NCI-H748 (cell line): ENCODE measurements at regions not wholly inside any gene's neighbourhood (a gene's known extent, or its start where the extent isn't known, plus 50 kb on each side); places are given as distances from the start of the nearest gene placed in this dataset.

ENCODE experiments used
- DNase-seq: peaks from one replicate; lab custom pipeline; 2025; ENCODE audit not compliant: unreplicated experiment; lab: John Stamatoyannopoulos, UW

DNA sequence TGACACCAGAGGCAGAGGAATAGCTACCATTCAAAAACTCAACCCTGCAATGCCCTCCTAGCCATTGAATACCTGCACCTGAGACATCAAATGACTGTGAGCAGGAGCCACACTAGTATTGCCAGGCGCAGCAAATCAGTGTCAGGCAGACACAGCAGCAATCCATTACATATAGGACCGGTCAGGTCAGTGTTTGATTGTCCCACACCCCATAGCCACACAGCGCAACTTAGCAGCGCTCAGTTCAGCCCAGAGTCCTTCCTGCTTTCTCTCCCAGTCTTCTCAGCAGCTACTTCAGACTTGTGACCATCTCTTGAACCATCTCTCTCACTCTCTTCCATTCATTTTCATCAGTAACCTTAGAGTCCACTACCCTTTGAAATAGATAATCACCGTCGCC lies 181.6 kb upstream of the GPR12 start:
- DNase-seq, result no peak

- DNase-seq, result no peak
Measured at GRCh38 chr13:26941345-26942174, 181.0 kb upstream of the GPR12 start.

GRCh38 chr13:26934096-26934495 lies 173.5 kb upstream of the GPR12 start:
- DNase-seq, result no peak

- DNase-seq, result no peak
Measured at GRCh38 chr13:26932465-26932864, 171.9 kb upstream of the GPR12 start.

- DNase-seq, result peak; percentile 89
Measured at GRCh38 chr13:26929971-26930730, 169.6 kb upstream of the GPR12 start.

DNA sequence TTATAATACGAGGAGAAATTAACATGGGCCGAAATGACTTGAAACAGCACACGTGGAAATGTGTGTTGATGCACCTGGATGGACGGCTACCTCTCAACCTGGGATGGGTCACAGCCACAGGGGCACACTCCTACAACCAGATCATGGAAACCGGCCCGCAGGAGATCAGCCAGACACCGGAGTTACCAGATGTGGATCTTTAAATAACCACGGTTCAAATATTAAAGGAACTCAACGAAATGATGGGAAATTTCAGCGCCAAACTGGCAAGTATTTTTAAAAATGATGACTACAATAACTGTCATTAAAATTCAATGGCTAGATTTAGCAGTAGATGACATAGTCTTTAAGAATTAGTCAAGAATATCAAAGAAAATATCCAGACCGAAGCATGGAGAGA lies 166.9 kb upstream of the GPR12 start:
- DNase-seq, result no peak

GRCh38 chr13:26926371-26926770 lies 165.8 kb upstream of the GPR12 start:
- DNase-seq, result no peak

GRCh38 chr13:26923824-26924605 lies 163.4 kb upstream of the GPR12 start:
- no peak for DNase-seq

- DNase-seq, result no peak
Measured at GRCh38 chr13:26921918-26922317, 161.3 kb upstream of the GPR12 start.

- no peak for DNase-seq
Measured at GRCh38 chr13:26920614-26921355, 160.2 kb upstream of the GPR12 start.

GRCh38 chr13:26919732-26920131 lies 159.1 kb upstream of the GPR12 start:
- DNase-seq, result no peak

DNA sequence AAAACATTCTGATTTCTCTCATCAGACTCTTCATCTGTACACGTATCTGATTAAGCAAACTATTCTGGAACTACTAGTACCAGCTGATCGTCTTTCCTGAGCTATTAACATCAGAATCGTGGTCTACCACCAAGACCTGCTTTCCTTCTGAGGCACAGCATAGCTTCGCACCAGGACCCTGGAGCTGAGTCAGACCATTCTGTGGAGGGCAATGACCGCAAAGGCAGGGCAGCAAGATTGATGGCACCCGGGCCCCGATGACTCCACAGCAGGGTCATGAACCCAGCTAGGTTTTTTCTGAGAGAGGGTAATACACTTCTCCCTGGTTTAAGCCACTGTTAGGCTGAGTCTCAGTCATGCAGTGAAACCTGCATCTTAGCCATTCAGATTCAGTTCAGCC lies 158.7 kb upstream of the GPR12 start:
- DNase-seq, result no peak

DNA sequence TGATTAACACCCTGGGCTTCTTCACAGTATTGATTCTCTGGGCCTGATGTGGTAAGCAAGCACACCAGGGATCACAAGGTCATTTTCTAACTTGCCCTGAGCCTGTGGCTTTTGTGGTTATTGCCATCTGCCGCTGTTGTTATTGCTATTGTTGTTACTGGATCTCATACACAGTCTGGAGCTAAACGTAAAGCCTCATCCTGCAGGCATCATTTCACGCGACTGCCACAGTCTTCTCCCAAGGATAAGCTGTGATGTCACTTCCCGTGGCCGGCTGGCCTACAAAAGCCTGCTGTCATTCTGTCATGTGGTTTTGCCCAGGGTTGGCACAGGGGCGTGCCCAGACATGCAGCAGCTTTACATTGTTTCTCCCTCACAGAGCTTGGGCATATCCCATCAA lies 154.0 kb upstream of the GPR12 start:
- DNase-seq, result peak; percentile 88

DNA sequence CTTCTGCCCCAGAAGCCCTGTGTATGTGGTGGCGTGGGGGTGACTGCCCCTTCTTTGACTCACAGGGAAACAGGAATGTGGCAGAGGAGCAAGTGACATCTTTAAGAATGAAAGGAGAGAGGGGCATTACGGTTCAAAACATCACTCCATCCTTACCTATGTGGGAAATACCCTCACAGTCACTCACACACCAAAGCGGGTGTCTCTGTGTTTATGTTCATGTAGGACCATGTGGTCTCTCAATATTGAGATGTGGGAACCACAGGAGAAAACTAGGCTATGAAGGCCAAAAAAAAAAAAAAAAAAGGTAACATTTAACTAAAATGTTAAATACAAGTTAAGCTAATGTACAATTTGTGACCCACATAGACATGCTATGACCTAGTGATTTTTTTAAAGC lies 153.6 kb upstream of the GPR12 start:
- no peak for DNase-seq

DNA sequence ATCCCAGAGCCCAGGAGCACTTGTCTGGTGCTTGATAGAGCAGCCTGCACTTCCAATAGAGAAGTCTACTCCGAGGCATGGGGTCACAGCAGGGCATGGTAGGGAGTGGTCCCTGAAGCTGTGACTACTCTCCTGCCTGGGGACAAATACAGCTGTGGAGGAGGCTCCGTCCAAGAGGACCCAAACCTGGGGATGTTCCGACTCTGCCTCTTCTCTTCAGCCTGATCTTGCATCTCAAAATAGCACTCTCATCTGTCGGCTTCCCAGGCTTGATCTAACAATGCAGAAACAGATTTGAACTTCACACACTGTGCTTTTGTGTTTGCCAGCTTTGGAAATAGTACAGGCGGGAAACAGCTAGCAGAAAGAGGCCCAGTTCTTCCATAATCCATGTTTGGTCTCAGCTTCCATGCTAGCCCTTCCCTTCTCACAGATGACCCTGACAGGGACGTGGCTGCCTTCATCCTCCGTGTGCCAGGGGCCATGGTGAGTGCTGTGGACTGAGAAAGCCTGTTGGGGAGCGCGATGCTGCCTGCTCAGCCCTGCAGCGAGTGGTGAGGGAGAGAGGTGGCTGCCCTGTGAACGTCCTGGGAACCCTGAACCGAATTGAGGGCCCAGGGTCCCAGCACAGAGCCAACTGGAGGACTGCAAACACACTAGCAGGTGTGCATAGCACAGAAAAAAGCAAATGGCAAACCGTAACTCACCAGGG lies 150.3 kb upstream of the GPR12 start:
- no peak for DNase-seq

DNA sequence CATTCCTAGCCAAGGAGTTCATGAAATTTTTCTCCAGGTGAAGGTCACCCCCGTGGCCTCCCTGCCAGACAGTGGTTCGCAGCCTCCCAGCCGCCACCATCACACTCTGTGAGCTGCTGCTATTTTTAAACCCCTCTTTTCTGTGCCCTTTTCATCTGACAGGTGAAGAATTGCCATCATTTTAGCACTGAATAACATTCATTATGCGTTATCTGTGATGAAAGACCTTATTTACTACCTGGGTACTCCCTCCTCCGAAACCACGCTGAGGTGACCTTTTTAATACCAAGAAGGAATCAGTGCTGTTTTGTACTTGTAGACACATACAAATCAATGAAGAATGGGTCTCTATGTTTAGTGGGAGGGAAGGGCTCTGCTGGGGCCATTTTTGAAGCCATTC lies 148.9 kb upstream of the GPR12 start:
- DNase-seq, result no peak

- no peak for DNase-seq
Measured at GRCh38 chr13:26908126-26908525, 147.5 kb upstream of the GPR12 start.

DNA sequence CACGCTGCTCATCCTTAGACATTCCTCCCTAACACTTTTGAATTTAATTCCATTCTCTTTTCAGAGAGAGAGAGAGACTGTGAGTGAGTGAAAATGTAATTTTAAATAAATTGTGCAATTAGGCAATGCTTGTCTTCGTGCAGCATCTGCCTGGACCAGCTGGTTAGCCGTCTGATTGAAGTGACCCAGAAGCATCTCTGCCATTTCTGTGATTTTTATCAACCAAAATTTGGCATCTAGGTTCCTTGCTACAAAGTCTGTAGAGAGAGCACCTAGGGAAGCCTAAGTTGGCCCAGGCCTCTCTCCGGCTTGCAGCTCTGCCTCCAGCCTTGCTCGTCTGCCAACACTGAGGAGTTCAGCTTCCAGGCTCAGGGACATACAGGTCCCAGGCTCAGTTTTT lies 138.6 kb upstream of the GPR12 start:
- no peak for DNase-seq

DNA sequence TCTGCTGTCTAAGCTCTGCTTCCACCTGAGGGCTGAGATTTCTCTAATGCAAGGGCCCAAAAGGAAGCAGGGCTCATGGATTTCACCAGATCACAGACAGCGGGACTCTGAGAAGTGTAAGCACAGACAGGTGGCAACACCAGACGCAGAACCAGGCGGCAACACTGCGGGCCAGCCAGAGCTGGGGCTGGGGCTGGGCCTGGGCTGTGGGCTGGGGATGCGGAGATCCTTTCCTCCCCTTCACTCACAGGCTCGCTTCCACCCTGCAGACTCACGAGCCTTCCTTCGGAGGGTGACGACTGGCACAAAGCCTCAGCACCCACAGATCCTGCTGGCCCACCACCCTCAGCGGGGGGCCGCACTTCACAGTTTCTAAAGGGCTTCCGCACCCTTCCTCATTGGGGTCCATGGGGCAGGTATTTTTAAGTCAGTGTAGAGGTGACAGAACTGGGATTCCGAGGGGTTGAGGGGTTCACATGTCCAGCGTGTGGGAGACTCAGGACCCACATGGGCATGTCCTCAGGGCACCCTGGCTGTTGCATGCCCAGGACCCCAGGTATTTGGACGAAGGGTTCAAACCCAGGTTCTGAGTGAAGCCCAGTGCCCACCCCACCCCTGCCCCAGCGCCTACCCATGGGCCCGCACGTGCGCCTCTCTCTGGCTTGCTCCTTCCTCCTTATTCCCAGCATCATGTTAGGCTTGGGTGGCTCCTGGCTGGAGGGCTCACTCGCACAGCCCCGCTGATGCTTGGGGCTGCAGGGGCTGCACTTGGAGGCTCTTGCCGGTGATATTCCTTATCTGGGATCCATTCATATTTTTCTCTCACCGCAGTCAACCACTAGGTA lies 137.3 kb upstream of the GPR12 start:
- no peak for DNase-seq
